ENCODE measurements at regions not wholly inside any gene's neighbourhood (a gene's known extent, or its start where the extent isn't known, plus 50 kb on each side); places are given as distances from the start of the nearest gene placed in this dataset.

DNA sequence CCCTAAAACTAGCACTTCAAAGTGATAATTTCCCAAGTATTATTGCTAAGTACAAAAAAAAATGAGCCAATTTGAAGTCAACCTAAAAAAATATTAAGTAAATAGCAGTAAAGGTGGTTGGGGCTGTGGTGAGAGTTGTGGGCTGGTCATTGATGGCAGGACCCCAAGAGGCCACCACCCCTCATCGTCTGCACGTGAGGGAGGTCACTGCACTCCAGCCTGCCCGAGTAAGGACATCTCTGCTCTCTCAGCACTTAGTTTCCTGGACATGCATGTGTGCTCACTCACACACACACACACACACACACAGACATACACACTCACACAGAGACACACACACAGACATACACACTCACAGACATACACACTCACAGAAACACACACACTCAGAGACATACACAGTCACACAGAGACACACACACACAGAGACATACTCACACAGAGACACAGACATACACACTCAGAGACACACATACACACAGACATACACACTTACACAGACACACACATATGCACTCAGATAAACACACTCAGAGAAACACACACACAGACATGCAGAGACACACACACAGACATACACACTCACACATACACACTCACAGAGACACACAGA is 127.2 kb upstream of the SOX1 start:
- TF ChIP-seq CTCF (IDR thresholded peaks at IDR 0.05 in 4 of 5, conservative IDR thresholded peaks at IDR 0.05 in 1 of 5) (no peak), POLR2A (IDR thresholded peaks at IDR 0.05) (no peak)

All from gastrocnemius medialis (tissue), 4 donors.